Panc1 (cell line): ENCODE measurements at regions not wholly inside any gene's neighbourhood (a gene's known extent, or its start where the extent isn't known, plus 50 kb on each side); places are given as distances from the start of the nearest gene placed in this dataset.

Experiments used
- ATAC-seq: fragments of 200-7000 bp; cut with Tn5 transposase; 2 replicates; pipeline ENCODE4 v1.9.1; 2020; ENCODE audit warnings: mild to moderate bottlenecking, moderate library complexity
- BruUV-seq: library from RNA; stranded (reverse); fragments of 400-500 nt; replicated peaks from 2 replicates; lab custom pipeline; 2021; lab: Mats Ljungman, UMichigan
- CTCF ChIA-PET: fragments of 300-600 bp; sonication (Branson Sonifier 250); formaldehyde crosslinking; loops from one replicate; lab custom pipeline; 2022; ENCODE audit warnings: antibody characterized with exemption; lab: Charles Lee
- POLR2A ChIA-PET: fragments of 300-600 bp; sonication (Branson Sonifier 250); formaldehyde crosslinking; loops from one replicate; lab custom pipeline; 2022; ENCODE audit warnings: antibody characterized with exemption; lab: Charles Lee
- DNase-seq: peaks from one replicate; pipeline ENCODE4 v3.0.0-alpha.2; 2010; ENCODE audit warnings: low read depth, low spot score
- H3K27ac ChIP-seq: 2 replicates; pipeline ENCODE4 v1.5.1; 2011; ENCODE audit warnings: mild to moderate bottlenecking, low read length, inconsistent platforms
- H3K27me3 ChIP-seq: fragments of 200-500 bp; sonication (Bioruptor generic); 2 replicates; pipeline ENCODE4 v1.6.0; 2014; ENCODE audit warnings: low read length, inconsistent platforms; ENCODE audit not compliant: control insufficient read depth, insufficient read depth
- H3K36me3 ChIP-seq: fragments of 200-500 bp; sonication (Bioruptor generic); 2 replicates; pipeline ENCODE4 v1.5.1; 2014; ENCODE audit warnings: inconsistent platforms, mild to moderate bottlenecking, low read length, moderate library complexity; ENCODE audit not compliant: control insufficient read depth, insufficient read depth
- H3K4me1 ChIP-seq: 2 replicates; pipeline ENCODE4 v1.5.1; 2011; ENCODE audit warnings: inconsistent platforms, mild to moderate bottlenecking, low read length, moderate library complexity; ENCODE audit not compliant: control insufficient read depth, insufficient read depth
- H3K4me3 ChIP-seq, 2 experiments: 2 replicates each; pipeline ENCODE4 v1.5.1; 2011 to 2012; ENCODE audit warnings: low read depth in 2 of 2, low read length in 2 of 2, mild to moderate bottlenecking in 2 of 2, inconsistent platforms in 1 of 2, moderate library complexity in 1 of 2
- H3K9me3 ChIP-seq: fragments of 200-500 bp; sonication (Bioruptor generic); 2 replicates; pipeline ENCODE4 v1.5.1; 2014; ENCODE audit warnings: low read depth, mild to moderate bottlenecking, inconsistent platforms, low read length, moderate library complexity; ENCODE audit not compliant: control insufficient read depth, insufficient read depth
- CTCF ChIP-seq: fragments of 450-650 bp; IDR thresholded peaks from 2 replicates; pipeline ENCODE4 v1.5.1; 2017; ENCODE audit warnings: mild to moderate bottlenecking
- POLR2AphosphoS5 ChIP-seq: IDR thresholded peaks from 2 replicates; pipeline ENCODE4 v1.6.1; 2012; ENCODE audit warnings: mild to moderate bottlenecking, low read depth, low read length, moderate library complexity
- SIN3A ChIP-seq: IDR thresholded peaks from 2 replicates; pipeline ENCODE4 v1.6.1; 2012; ENCODE audit warnings: low read depth, mild to moderate bottlenecking, low read length, moderate library complexity, borderline replicate concordance; ENCODE audit not compliant: insufficient read depth
- TCF7L2 ChIP-seq: IDR thresholded peaks from 2 replicates; pipeline ENCODE4 v1.6.1; 2011; ENCODE audit warnings: mild to moderate bottlenecking, low read depth, low read length, inconsistent platforms
- in situ Hi-C: cut with HindIII; loops from 2 replicates; pipeline ENCODE4 v1.10.0; 2016; ENCODE audit warnings: low sequenced_read_pairs, low pct_unique_long_range_greater_than_20kb
- intact Hi-C: fragments of 100-400 bp; cut with micrococcal nuclease; formaldehyde crosslinking; loops from one replicate; pipeline ENCODE4 v1.10.0; 2022; ENCODE audit not compliant: unreplicated experiment
- TF ChIP-seq, protein P1 (sequence below), 2 experiments: IDR thresholded peaks; 2 replicates each; pipeline ENCODE4 v1.6.1; 2011 to 2012; ENCODE audit warnings: low read depth in 2 of 2, control low read depth in 1 of 2, low read length in 1 of 2, mild to moderate bottlenecking in 1 of 2, moderate library complexity in 1 of 2; ENCODE audit not compliant: insufficient read depth in 1 of 2

DNA sequence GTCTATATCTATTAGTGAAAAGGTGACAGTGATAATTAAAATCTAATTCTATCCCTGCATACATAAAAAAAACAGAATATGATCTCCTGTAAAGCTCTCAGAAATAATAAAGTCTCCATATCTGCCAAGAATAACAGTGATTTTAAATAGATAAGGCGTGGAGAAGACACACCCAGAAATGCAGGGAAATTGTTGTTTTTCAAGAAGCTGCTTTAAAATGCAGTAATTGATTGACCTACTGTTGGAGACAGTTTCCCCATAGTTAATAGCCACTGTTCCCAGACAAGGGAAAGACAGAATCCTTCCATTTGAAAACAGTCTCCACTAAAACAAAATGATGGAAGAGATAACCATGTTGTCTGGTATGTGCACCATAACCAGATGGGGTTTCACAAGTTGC is 571.5 kb upstream of the CDH5 start:
- no peaks in the 10 kb centered on the region for H3K36me3 ChIP-seq
- CTCF ChIA-PET, result no interaction called here
- BruUV-seq, result no TSS peak
- H3K4me3 ChIP-seq, result no peak overlapping the region
- no peak for DNase-seq
- H3K27ac ChIP-seq, result no peak overlapping the region
- H3K27me3 ChIP-seq, result no peaks in the 10 kb centered on the region
- no peaks in the 10 kb centered on the region for H3K4me1 ChIP-seq
- no peaks in the 10 kb centered on the region for H3K9me3 ChIP-seq
- intact Hi-C loops, result no loop called here
- in situ Hi-C loops, result no loop called here
- ATAC-seq, result no peak
- POLR2A ChIA-PET, result no interaction called here
- no peak for TF ChIP-seq POLR2AphosphoS5
- no peak for TF ChIP-seq TCF7L2
- no peak for TF ChIP-seq CTCF
- TF ChIP-seq SIN3A, result no peak
- TF ChIP-seq, protein P1, sequence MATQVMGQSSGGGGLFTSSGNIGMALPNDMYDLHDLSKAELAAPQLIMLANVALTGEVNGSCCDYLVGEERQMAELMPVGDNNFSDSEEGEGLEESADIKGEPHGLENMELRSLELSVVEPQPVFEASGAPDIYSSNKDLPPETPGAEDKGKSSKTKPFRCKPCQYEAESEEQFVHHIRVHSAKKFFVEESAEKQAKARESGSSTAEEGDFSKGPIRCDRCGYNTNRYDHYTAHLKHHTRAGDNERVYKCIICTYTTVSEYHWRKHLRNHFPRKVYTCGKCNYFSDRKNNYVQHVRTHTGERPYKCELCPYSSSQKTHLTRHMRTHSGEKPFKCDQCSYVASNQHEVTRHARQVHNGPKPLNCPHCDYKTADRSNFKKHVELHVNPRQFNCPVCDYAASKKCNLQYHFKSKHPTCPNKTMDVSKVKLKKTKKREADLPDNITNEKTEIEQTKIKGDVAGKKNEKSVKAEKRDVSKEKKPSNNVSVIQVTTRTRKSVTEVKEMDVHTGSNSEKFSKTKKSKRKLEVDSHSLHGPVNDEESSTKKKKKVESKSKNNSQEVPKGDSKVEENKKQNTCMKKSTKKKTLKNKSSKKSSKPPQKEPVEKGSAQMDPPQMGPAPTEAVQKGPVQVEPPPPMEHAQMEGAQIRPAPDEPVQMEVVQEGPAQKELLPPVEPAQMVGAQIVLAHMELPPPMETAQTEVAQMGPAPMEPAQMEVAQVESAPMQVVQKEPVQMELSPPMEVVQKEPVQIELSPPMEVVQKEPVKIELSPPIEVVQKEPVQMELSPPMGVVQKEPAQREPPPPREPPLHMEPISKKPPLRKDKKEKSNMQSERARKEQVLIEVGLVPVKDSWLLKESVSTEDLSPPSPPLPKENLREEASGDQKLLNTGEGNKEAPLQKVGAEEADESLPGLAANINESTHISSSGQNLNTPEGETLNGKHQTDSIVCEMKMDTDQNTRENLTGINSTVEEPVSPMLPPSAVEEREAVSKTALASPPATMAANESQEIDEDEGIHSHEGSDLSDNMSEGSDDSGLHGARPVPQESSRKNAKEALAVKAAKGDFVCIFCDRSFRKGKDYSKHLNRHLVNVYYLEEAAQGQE (IDR thresholded peaks at IDR 0.05; ENCODE audit: insufficient read depth in 1 of 2, low read depth in 2 of 2, low read length in 1 of 2), result no peak

- intact Hi-C loops, result no loop called here
- no peak overlapping the region for H3K4me3 ChIP-seq
- H3K4me1 ChIP-seq, result no peaks in the 10 kb centered on the region
- no peaks in the 10 kb centered on the region for H3K36me3 ChIP-seq
- DNase-seq, result no peak
- TF ChIP-seq TCF7L2 (no peak), POLR2AphosphoS5 (no peak), CTCF (no peak), SIN3A (no peak)
- TF ChIP-seq, protein P1 (IDR thresholded peaks at IDR 0.05; ENCODE audit: insufficient read depth in 1 of 2, low read depth in 2 of 2, low read length in 1 of 2), result no peak
- ATAC-seq, result no peak
- no peak overlapping the region for H3K27ac ChIP-seq
- ChIA-PET POLR2A (no interaction called here), CTCF (no interaction called here)
- no peaks in the 10 kb centered on the region for H3K9me3 ChIP-seq
- no TSS peak for BruUV-seq
- no peaks in the 10 kb centered on the region for H3K27me3 ChIP-seq
- in situ Hi-C loops, result no loop called here
These were observed 572.7 kb upstream of the CDH5 start for GRCh38 chr16:65793781-65794180.
